Heart left ventricle (tissue), 13 donors: ENCODE measurements at regions not wholly inside any gene's neighbourhood (a gene's known extent, or its start where the extent isn't known, plus 50 kb on each side); places are given as distances from the start of the nearest gene placed in this dataset.

Source experiments
- CTCF ChIP-seq, 12 donors: fragments of 200-600 bp; sonication (generic) in 4 of 12; IDR thresholded peaks; one replicate each; pipeline versions ENCODE4 v1.5.0 to v1.8.0; 2018 to 2022; ENCODE audit warnings: antibody characterized with exemption in 12 of 12, mild to moderate bottlenecking in 5 of 12
- POLR2A ChIP-seq, 2 donors: fragments of 450-650 bp; IDR thresholded peaks; one replicate each; pipeline ENCODE4 v1.6.1; 2017; ENCODE audit warnings: antibody characterized with exemption in 2 of 2, mild to moderate bottlenecking in 2 of 2, moderate library complexity in 2 of 2
- donor health status: ischemic (EF 13 %, LVEDD 7.1; RV severe dilation, severe dysfunction).
- donor health status: DM: no; HTN: yes; CAD: no.
- donor health status: DM: no; HTN: no; CAD: no.
- donor health status: ischemic (EF 25% LVEDD 6.9; RV normal size, moderate dysfunction).
- donor health status: ischemic (EF 25% LVEDD 5.7; RV mildly dilated, moderate dysfunction).
- donor health status: ischemic (EF 35%, LVEDD 5.7; RV mildly dilated, moderate dysfunction).
- donor health status: nonischemic (EF 11% LVEDD 7.7; RV severe dilation, severe dysfunction).
- donor health status: DM: yes; HTN: yes; CAD: no.
- donor health status: PGD.
- donor health status: ischemic (EF 29% LVEDD 5.4; RV normal size, mild dysfunction).
- donor health status: nonischemic (EF 23%, LVEDD 6.1; RV moderate dilation, normal function).

GRCh38 chr18:66300141-66300540, 303.7 kb downstream of the CDH19 start:
- TF ChIP-seq CTCF (IDR thresholded peaks at IDR 0.05): no peak
- TF ChIP-seq POLR2A (IDR thresholded peaks at IDR 0.05): no peak
